GM12892 (cell line): ENCODE measurements at regions not wholly inside any gene's neighbourhood (a gene's known extent, or its start where the extent isn't known, plus 50 kb on each side); places are given as distances from the start of the nearest gene placed in this dataset.

Source experiments
- DNase-seq: peaks from one replicate; pipeline ENCODE4 v3.0.0; 2011; ENCODE audit not compliant: insufficient read length
- FAIRE-seq: peaks from 2 replicates; lab custom pipeline; 2011; peaks lifted over from hg19 to GRCh38; lab: Jason Lieb, UNC
- POLR2A ChIP-seq: IDR thresholded peaks from 2 replicates; pipeline ENCODE4 v1.6.1; 2011; ENCODE audit warnings: low read depth, low read length, control low read depth
- POLR2AphosphoS5 ChIP-seq: IDR thresholded peaks from 2 replicates; pipeline ENCODE4 v1.6.1; 2011; ENCODE audit warnings: low read depth, low read length, control low read depth
- TAF1 ChIP-seq: IDR thresholded peaks from 2 replicates; pipeline ENCODE4 v1.6.1; 2011; ENCODE audit warnings: low read depth, mild to moderate bottlenecking, control low read depth, low read length, borderline replicate concordance

GRCh38 chr10:53646525-53646924, 873.9 kb upstream of the MBL2 start:
- FAIRE-seq (no peak), DNase-seq (no peak)
- no peak for TF ChIP-seq POLR2A
- TF ChIP-seq POLR2AphosphoS5, result no peak
- TF ChIP-seq TAF1, result no peak

GRCh38 chr10:53645951-53646350, 873.4 kb upstream of the MBL2 start:
- FAIRE-seq (no peak), DNase-seq (no peak)
- TF ChIP-seq TAF1 (no peak), POLR2A (no peak), POLR2AphosphoS5 (no peak)

GRCh38 chr10:53638006-53638405, 865.4 kb upstream of the MBL2 start:
- FAIRE-seq, result no peak
- TF ChIP-seq POLR2A (no peak), POLR2AphosphoS5 (no peak), TAF1 (no peak)
- DNase-seq, result no peak

GRCh38 chr10:53624722-53625121, 852.1 kb upstream of the MBL2 start:
- DNase-seq (no peak), FAIRE-seq (no peak)
- TF ChIP-seq POLR2AphosphoS5 (no peak), POLR2A (no peak), TAF1 (no peak)

- no peak for DNase-seq
- FAIRE-seq, result no peak
These were observed 849.6 kb upstream of the MBL2 start for GRCh38 chr10:53622201-53622600.

GRCh38 chr10:53619671-53620070, 847.1 kb upstream of the MBL2 start:
- no peak for FAIRE-seq
- DNase-seq, result no peak
- TF ChIP-seq POLR2A, result no peak
- TF ChIP-seq POLR2AphosphoS5, result no peak
- no peak for TF ChIP-seq TAF1

More at GRCh38 chr10:53622201-53622600, 849.6 kb upstream of the MBL2 start:
- TF ChIP-seq POLR2AphosphoS5 (no peak), POLR2A (no peak), TAF1 (no peak)

GRCh38 chr10:53607691-53608090, 835.1 kb upstream of the MBL2 start:
- FAIRE-seq, result no peak
- DNase-seq, result no peak
- TF ChIP-seq TAF1, result no peak
- no peak for TF ChIP-seq POLR2AphosphoS5
- no peak for TF ChIP-seq POLR2A

- TF ChIP-seq TAF1 (no peak), POLR2A (no peak)
- DNase-seq, result no peak
- FAIRE-seq, result no peak
These were observed 834.4 kb upstream of the MBL2 start for GRCh38 chr10:53606981-53607380.

- TF ChIP-seq POLR2A (no peak), POLR2AphosphoS5 (no peak), TAF1 (no peak)
- DNase-seq (no peak), FAIRE-seq (no peak)
These were observed 828.8 kb upstream of the MBL2 start for GRCh38 chr10:53601260-53601875.

- DNase-seq (no peak), FAIRE-seq (no peak)
- TF ChIP-seq POLR2A, result no peak
- no peak for TF ChIP-seq TAF1
- TF ChIP-seq POLR2AphosphoS5, result no peak
These were observed 826.3 kb upstream of the MBL2 start for GRCh38 chr10:53598914-53599313.

GRCh38 chr10:53597835-53598251, 825.3 kb upstream of the MBL2 start:
- no peak for TF ChIP-seq TAF1
- no peak for TF ChIP-seq POLR2AphosphoS5
- TF ChIP-seq POLR2A, result no peak
- DNase-seq (no peak), FAIRE-seq (no peak)

- TF ChIP-seq POLR2AphosphoS5 (no peak), POLR2A (no peak), TAF1 (no peak)
- FAIRE-seq (no peak), DNase-seq (no peak)
These were observed 807.9 kb upstream of the MBL2 start for GRCh38 chr10:53580465-53580864.

GRCh38 chr10:53579773-53580172, 807.2 kb upstream of the MBL2 start:
- DNase-seq, result no peak
- TF ChIP-seq POLR2AphosphoS5 (no peak), POLR2A (no peak), TAF1 (no peak)
- FAIRE-seq, result no peak
